HepG2 (cell line): ENCODE measurements at regions not wholly inside any gene's neighbourhood (a gene's known extent, or its start where the extent isn't known, plus 50 kb on each side); places are given as distances from the start of the nearest gene placed in this dataset.

Experiments used
- CENPT ChIP-seq: sonication (generic); formaldehyde crosslinking; IDR thresholded peaks from 2 replicates; pipeline ENCODE4 v1.8.0; 2022; ENCODE audit warnings: low read depth, mild to moderate bottlenecking, moderate library complexity, missing genetic modification reagents
- CTCF ChIP-seq: sonication (generic); formaldehyde crosslinking; IDR thresholded peaks from 2 replicates; pipeline ENCODE4 v1.5.0; 2020; ENCODE audit warnings: mild to moderate bottlenecking, missing genetic modification reagents, moderate library complexity
- FOXJ3 ChIP-seq: sonication (generic); formaldehyde crosslinking; IDR thresholded peaks from 2 replicates; pipeline ENCODE4 v1.4.0; 2020; ENCODE audit warnings: missing genetic modification reagents, mild to moderate bottlenecking, borderline replicate concordance
- KDM1A ChIP-seq: IDR thresholded peaks from 2 replicates; pipeline ENCODE4 v1.6.1; 2016; ENCODE audit warnings: missing compliant biosample characterization
- MAFG ChIP-seq: sonication (generic); formaldehyde crosslinking; IDR thresholded peaks from 2 replicates; pipeline ENCODE4 v1.5.1; 2020; ENCODE audit warnings: mild to moderate bottlenecking, missing genetic modification reagents
- MED1 ChIP-seq: sonication (generic); formaldehyde crosslinking; IDR thresholded peaks from 2 replicates; pipeline ENCODE4 v1.4.0; 2020; ENCODE audit warnings: missing genetic modification reagents
- PHF5A ChIP-seq: IDR thresholded peaks from one replicate; pipeline ENCODE4 v1.6.1; 2018; ENCODE audit warnings: low read depth, missing genetic modification reagents; ENCODE audit not compliant: unreplicated experiment
- POLR2AphosphoS5 ChIP-seq: IDR thresholded peaks from 2 replicates; pipeline ENCODE4 v1.6.1; 2012; ENCODE audit warnings: low read depth, low read length
- ZNF143 ChIP-seq: sonication (generic); formaldehyde crosslinking; IDR thresholded peaks from 2 replicates; pipeline ENCODE4 v1.4.0; 2020; ENCODE audit warnings: missing genetic modification reagents
- ZNF329 ChIP-seq: sonication (generic); formaldehyde crosslinking; IDR thresholded peaks from 2 replicates; pipeline ENCODE4 v1.9.0; 2021; ENCODE audit warnings: low read depth, mild to moderate bottlenecking, missing genetic modification reagents
- TF ChIP-seq, protein P1 (sequence below): IDR thresholded peaks from 2 replicates; pipeline ENCODE4 v1.6.1; 2012; ENCODE audit warnings: inconsistent platforms
- TF ChIP-seq, protein P2 (sequence below), 2 experiments: IDR thresholded peaks; 2 replicates each; pipeline ENCODE4 v1.6.1; 2011 to 2012; ENCODE audit warnings: low read length in 2 of 2, borderline replicate concordance in 1 of 2, low read depth in 1 of 2, mild to moderate bottlenecking in 1 of 2, moderate library complexity in 1 of 2

GRCh38 chr7:84471576-84471975, 277.0 kb upstream of the SEMA3A start:
- TF ChIP-seq CENPT (CRISPR knock-in tag) (no peak), MED1 (CRISPR knock-in tag) (no peak), MAFG (CRISPR knock-in tag) (no peak), PHF5A (no peak), ZNF329 (no peak), POLR2AphosphoS5 (no peak), CTCF (no peak), FOXJ3 (CRISPR knock-in tag) (no peak), ZNF143 (no peak), KDM1A (CRISPR knock-in tag) (no peak)
- TF ChIP-seq, protein P1, sequence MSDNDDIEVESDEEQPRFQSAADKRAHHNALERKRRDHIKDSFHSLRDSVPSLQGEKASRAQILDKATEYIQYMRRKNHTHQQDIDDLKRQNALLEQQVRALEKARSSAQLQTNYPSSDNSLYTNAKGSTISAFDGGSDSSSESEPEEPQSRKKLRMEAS: no peak
- TF ChIP-seq, protein P2, sequence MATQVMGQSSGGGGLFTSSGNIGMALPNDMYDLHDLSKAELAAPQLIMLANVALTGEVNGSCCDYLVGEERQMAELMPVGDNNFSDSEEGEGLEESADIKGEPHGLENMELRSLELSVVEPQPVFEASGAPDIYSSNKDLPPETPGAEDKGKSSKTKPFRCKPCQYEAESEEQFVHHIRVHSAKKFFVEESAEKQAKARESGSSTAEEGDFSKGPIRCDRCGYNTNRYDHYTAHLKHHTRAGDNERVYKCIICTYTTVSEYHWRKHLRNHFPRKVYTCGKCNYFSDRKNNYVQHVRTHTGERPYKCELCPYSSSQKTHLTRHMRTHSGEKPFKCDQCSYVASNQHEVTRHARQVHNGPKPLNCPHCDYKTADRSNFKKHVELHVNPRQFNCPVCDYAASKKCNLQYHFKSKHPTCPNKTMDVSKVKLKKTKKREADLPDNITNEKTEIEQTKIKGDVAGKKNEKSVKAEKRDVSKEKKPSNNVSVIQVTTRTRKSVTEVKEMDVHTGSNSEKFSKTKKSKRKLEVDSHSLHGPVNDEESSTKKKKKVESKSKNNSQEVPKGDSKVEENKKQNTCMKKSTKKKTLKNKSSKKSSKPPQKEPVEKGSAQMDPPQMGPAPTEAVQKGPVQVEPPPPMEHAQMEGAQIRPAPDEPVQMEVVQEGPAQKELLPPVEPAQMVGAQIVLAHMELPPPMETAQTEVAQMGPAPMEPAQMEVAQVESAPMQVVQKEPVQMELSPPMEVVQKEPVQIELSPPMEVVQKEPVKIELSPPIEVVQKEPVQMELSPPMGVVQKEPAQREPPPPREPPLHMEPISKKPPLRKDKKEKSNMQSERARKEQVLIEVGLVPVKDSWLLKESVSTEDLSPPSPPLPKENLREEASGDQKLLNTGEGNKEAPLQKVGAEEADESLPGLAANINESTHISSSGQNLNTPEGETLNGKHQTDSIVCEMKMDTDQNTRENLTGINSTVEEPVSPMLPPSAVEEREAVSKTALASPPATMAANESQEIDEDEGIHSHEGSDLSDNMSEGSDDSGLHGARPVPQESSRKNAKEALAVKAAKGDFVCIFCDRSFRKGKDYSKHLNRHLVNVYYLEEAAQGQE (IDR thresholded peaks at IDR 0.05; ENCODE audit: borderline replicate concordance in 1 of 2, low read depth in 1 of 2, low read length in 2 of 2): no peak
